Astrocyte (in vitro differentiated cells and primary cell): ENCODE measurements at regions not wholly inside any gene's neighbourhood (a gene's known extent, or its start where the extent isn't known, plus 50 kb on each side); places are given as distances from the start of the nearest gene placed in this dataset.

Source experiments
- DNase-seq: peaks from one replicate; pipeline ENCODE4 v3.0.0-alpha.2; 2010; ENCODE audit warnings: low read depth
- FAIRE-seq: peaks from 2 replicates; lab custom pipeline; 2011; peaks lifted over from hg19 to GRCh38; lab: Jason Lieb, UNC
- H2AFZ ChIP-seq: 2 replicates; pipeline ENCODE4 v1.6.0; 2012; ENCODE audit warnings: low read depth, low read length, inconsistent platforms
- H3K27ac ChIP-seq: 2 replicates; pipeline ENCODE4 v1.5.1; 2011; ENCODE audit warnings: low read depth, low read length, inconsistent platforms
- H3K27me3 ChIP-seq: 2 replicates; pipeline ENCODE4 v1.6.0; 2011; ENCODE audit warnings: low read length, inconsistent platforms; ENCODE audit not compliant: insufficient read depth
- H3K36me3 ChIP-seq: 2 replicates; pipeline ENCODE4 v1.5.1; 2011; ENCODE audit warnings: low read length, inconsistent platforms; ENCODE audit not compliant: insufficient read depth
- H3K4me1 ChIP-seq: 2 replicates; pipeline ENCODE4 v1.5.1; 2011; ENCODE audit warnings: low read length, inconsistent platforms; ENCODE audit not compliant: insufficient read depth
- H3K4me2 ChIP-seq: 2 replicates; pipeline ENCODE4 v1.6.0; 2012; ENCODE audit warnings: low read length, inconsistent platforms
- H3K4me3 ChIP-seq: 2 replicates; pipeline ENCODE4 v1.5.1; 2011; ENCODE audit warnings: low read depth, mild to moderate bottlenecking, low read length, inconsistent platforms; ENCODE audit not compliant: insufficient read depth
- H3K79me2 ChIP-seq: 2 replicates; pipeline ENCODE4 v1.6.0; 2012; ENCODE audit warnings: mild to moderate bottlenecking, low read length, inconsistent platforms; ENCODE audit not compliant: insufficient read depth
- H3K9ac ChIP-seq: 2 replicates; pipeline ENCODE4 v1.6.0; 2012; ENCODE audit warnings: mild to moderate bottlenecking, low read length, inconsistent platforms
- H3K9me3 ChIP-seq: 2 replicates; pipeline ENCODE4 v1.5.1; 2012; ENCODE audit warnings: low read depth, mild to moderate bottlenecking, low read length, inconsistent platforms; ENCODE audit not compliant: insufficient read depth
- H4K20me1 ChIP-seq: 2 replicates; pipeline ENCODE4 v1.6.0; 2012; ENCODE audit warnings: low read length, inconsistent platforms; ENCODE audit not compliant: insufficient read depth
- H3K27ac Mint-ChIP-seq: one replicate; pipeline ENCODE4 v1.8.0; 2021; ENCODE audit warnings: mild to moderate bottlenecking, mixed read lengths; ENCODE audit not compliant: unreplicated experiment
- H3K27me3 Mint-ChIP-seq: one replicate; pipeline ENCODE4 v1.8.0; 2021; ENCODE audit warnings: low read depth, mixed read lengths; ENCODE audit not compliant: unreplicated experiment
- H3K36me3 Mint-ChIP-seq: one replicate; pipeline ENCODE4 v1.8.0; 2021; ENCODE audit warnings: low read depth, mixed read lengths; ENCODE audit not compliant: unreplicated experiment
- H3K4me1 Mint-ChIP-seq: one replicate; pipeline ENCODE4 v1.8.0; 2021; ENCODE audit warnings: low read depth, mixed read lengths; ENCODE audit not compliant: unreplicated experiment
- H3K4me3 Mint-ChIP-seq: one replicate; pipeline ENCODE4 v1.8.0; 2021; ENCODE audit warnings: mild to moderate bottlenecking, moderate library complexity, mixed read lengths; ENCODE audit not compliant: unreplicated experiment
- H3K9me3 Mint-ChIP-seq: one replicate; pipeline ENCODE4 v1.8.0; 2021; ENCODE audit warnings: mild to moderate bottlenecking, mixed read lengths; ENCODE audit not compliant: unreplicated experiment
- EZH2 ChIP-seq: IDR thresholded peaks from 2 replicates; pipeline ENCODE4 v1.6.1; 2012; ENCODE audit warnings: mild to moderate bottlenecking, low read length, inconsistent platforms; ENCODE audit not compliant: insufficient read depth
- TF ChIP-seq, protein P1 (sequence below): IDR thresholded peaks from 2 replicates; pipeline ENCODE4 v1.5.1; 2011; ENCODE audit warnings: low read depth, mild to moderate bottlenecking, inconsistent platforms, low read length, moderate library complexity; ENCODE audit not compliant: insufficient read depth

DNA sequence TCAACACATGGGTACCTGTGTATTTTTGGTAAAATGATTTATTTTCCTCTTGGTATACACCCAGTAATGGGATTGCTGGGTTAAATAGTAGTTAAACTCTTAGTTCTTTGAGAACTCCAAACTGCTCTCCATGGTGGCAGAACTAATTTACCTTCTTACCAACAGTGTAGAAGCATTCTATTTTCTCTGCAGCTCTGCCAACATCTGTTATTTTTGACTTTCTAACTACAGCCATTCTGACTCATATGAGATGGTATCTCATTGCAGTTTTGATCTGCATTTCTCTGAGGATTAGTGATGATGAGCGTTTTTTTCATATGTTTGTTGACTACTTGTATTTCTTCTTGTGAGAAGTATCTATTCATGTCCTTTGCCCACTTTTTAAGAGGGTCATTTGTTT lies 180.6 kb downstream of the FSIP2 start:
- Mint-ChIP-seq H3K4me1 (no peaks in the 10 kb centered on the region), H3K36me3 (no peaks in the 10 kb centered on the region), H3K9me3 (no peaks in the 10 kb centered on the region), H3K4me3 (no peak overlapping the region), H3K27ac (no peak overlapping the region), H3K27me3 (no peaks in the 10 kb centered on the region)
- Histone ChIP-seq H3K9me3 (no peaks in the 10 kb centered on the region), H3K4me2 (no peak overlapping the region), H2AFZ (no peak overlapping the region), H3K4me1 (no peaks in the 10 kb centered on the region), H3K4me3 (no peak overlapping the region), H3K79me2 (no peaks in the 10 kb centered on the region), H4K20me1 (no peaks in the 10 kb centered on the region), H3K27me3 (no peaks in the 10 kb centered on the region), H3K36me3 (no peaks in the 10 kb centered on the region), H3K9ac (no peak overlapping the region), H3K27ac (no peak overlapping the region)
- FAIRE-seq (no peak), DNase-seq (peak; percentile 31)
- TF ChIP-seq, protein P1, sequence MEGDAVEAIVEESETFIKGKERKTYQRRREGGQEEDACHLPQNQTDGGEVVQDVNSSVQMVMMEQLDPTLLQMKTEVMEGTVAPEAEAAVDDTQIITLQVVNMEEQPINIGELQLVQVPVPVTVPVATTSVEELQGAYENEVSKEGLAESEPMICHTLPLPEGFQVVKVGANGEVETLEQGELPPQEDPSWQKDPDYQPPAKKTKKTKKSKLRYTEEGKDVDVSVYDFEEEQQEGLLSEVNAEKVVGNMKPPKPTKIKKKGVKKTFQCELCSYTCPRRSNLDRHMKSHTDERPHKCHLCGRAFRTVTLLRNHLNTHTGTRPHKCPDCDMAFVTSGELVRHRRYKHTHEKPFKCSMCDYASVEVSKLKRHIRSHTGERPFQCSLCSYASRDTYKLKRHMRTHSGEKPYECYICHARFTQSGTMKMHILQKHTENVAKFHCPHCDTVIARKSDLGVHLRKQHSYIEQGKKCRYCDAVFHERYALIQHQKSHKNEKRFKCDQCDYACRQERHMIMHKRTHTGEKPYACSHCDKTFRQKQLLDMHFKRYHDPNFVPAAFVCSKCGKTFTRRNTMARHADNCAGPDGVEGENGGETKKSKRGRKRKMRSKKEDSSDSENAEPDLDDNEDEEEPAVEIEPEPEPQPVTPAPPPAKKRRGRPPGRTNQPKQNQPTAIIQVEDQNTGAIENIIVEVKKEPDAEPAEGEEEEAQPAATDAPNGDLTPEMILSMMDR, result no peak
- no peak for TF ChIP-seq EZH2

DNA sequence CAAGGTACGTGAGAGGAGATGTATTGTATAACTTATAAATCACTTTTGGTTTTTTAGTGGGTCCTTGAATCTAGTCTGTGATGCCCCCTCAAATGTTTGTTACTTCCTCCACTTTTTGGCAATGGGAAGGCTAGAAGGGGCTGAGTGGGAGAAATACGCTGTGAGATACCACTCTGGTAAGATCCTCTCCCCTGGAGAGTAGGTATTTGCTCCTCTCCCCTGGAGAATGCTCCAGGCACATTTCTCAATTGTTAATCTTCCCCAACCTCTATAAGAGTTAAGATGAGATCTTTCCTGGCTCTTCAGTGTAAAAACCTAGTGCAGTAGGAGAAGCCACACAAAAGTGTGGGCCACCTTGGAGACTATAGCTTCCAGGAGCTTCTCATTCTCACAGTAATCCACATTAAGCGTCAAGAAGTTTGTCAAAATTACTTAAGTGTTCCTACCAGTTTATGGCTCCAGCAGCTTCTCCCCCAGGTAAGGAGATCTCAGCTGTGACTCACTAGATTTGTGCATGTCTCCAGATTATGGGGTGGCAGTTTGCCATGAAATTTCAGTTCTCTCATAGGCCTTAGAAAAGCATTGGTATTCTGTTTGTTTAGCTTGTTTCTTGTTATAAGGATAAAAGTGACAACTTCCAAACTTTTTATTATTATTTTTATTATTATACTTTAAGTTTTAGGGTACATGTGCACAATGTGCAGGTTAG lies 182.6 kb downstream of the FSIP2 start:
- Histone ChIP-seq H3K36me3 (no peaks in the 10 kb centered on the region), H4K20me1 (no peaks in the 10 kb centered on the region), H3K4me3 (no peak overlapping the region), H3K9ac (no peak overlapping the region), H3K4me2 (no peak overlapping the region), H3K27me3 (no peaks in the 10 kb centered on the region), H3K9me3 (no peaks in the 10 kb centered on the region), H3K27ac (no peak overlapping the region), H2AFZ (no peak overlapping the region), H3K79me2 (no peaks in the 10 kb centered on the region), H3K4me1 (no peaks in the 10 kb centered on the region)
- Mint-ChIP-seq H3K36me3 (no peaks in the 10 kb centered on the region), H3K4me1 (no peaks in the 10 kb centered on the region), H3K27me3 (no peaks in the 10 kb centered on the region), H3K27ac (no peak overlapping the region), H3K9me3 (no peaks in the 10 kb centered on the region), H3K4me3 (no peak overlapping the region)
- no peak for DNase-seq
- no peak for TF ChIP-seq EZH2
- TF ChIP-seq, protein P1, result no peak
- no peak for FAIRE-seq

DNA sequence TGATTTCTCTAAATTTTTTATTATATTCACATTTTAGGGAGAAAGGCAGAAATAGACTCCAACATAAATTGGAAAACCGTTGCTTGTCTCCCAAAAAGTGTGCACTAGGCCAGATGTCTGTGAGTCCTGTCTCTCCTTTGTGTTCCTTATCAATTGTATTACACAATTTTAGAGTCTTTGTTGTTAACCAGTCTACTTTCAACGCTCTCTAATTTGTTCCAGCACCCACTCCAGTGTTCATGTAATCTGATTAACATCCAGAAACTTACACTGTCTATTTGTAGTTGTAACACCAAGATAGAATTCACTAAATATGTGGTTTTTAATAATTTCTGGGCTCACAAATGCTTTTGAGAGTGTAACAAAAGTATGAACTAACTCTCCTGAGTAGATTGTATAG lies 195.6 kb downstream of the FSIP2 start:
- H3K4me3 ChIP-seq, result no peak overlapping the region

More for the DNA sequence above, 195.6 kb downstream of the FSIP2 start:
- DNase-seq (no peak), FAIRE-seq (no peak)
- no peaks in the 10 kb centered on the region for H4K20me1 ChIP-seq
- H3K9me3 ChIP-seq, result no peaks in the 10 kb centered on the region
- TF ChIP-seq, protein P1, result no peak
- no peak for TF ChIP-seq EZH2
- no peak overlapping the region for H3K4me2 ChIP-seq
- Mint-ChIP-seq H3K9me3 (no peaks in the 10 kb centered on the region), H3K4me1 (peaks cover 4% of the 10 kb centered on the region), H3K27me3 (no peaks in the 10 kb centered on the region), H3K4me3 (no peak overlapping the region), H3K36me3 (no peaks in the 10 kb centered on the region), H3K27ac (no peak overlapping the region)
- no peak overlapping the region for H3K27ac ChIP-seq
- no peak overlapping the region for H2AFZ ChIP-seq
- no peaks in the 10 kb centered on the region for H3K4me1 ChIP-seq
- no peaks in the 10 kb centered on the region for H3K27me3 ChIP-seq
- H3K79me2 ChIP-seq, result no peaks in the 10 kb centered on the region
- no peaks in the 10 kb centered on the region for H3K36me3 ChIP-seq
- no peak overlapping the region for H3K9ac ChIP-seq
